Neutrophil (primary cell): ENCODE measurements at regions not wholly inside any gene's neighbourhood (a gene's known extent, or its start where the extent isn't known, plus 50 kb on each side); places are given as distances from the start of the nearest gene placed in this dataset.
"Not testable (repeated sequence)": the region's sequence is repeated elsewhere in the genome, so short reads cannot be mapped to it uniquely, and the experiment has no call there.

ENCODE experiments used
- H3K27ac ChIP-seq: fragments of 200-600 bp; sonication (generic); 2 replicates; pipeline ENCODE4 v1.5.1; 2016; ENCODE audit warnings: mild to moderate bottlenecking, moderate library complexity
- H3K27me3 ChIP-seq: fragments of 200-600 bp; sonication (generic); 2 replicates; pipeline ENCODE4 v1.6.0; 2016; ENCODE audit warnings: mild to moderate bottlenecking
- H3K36me3 ChIP-seq: fragments of 200-600 bp; sonication (generic); 2 replicates; pipeline ENCODE4 v1.5.1; 2017
- H3K4me1 ChIP-seq, 2 experiments: fragments of 200-600 bp in 1 of 2; sonication (generic) in 1 of 2; 1 replicate in 1 of 2; 2 replicates in 1 of 2; pipeline versions ENCODE4 v1.5.1 to v1.6.1; 2013 to 2016; ENCODE audit warnings: low read depth in 1 of 2, low read length in 1 of 2, mild to moderate bottlenecking in 1 of 2, moderate library complexity in 1 of 2; ENCODE audit not compliant: control insufficient read depth in 1 of 2, insufficient read depth in 1 of 2
- H3K4me3 ChIP-seq, 2 experiments: fragments of 200-600 bp in 1 of 2; sonication (generic) in 1 of 2; 1 replicate in 1 of 2; 2 replicates in 1 of 2; pipeline ENCODE4 v1.5.1; 2013 to 2016; ENCODE audit warnings: low read depth in 1 of 2, low read length in 1 of 2, mild to moderate bottlenecking in 1 of 2, moderate library complexity in 1 of 2
- H3K9me3 ChIP-seq: fragments of 200-600 bp; sonication (generic); 2 replicates; pipeline ENCODE4 v1.5.1; 2016
- TF ChIP-seq, protein P1 (sequence below): fragments of 200-600 bp; sonication (generic); IDR thresholded peaks from 2 replicates; pipeline ENCODE4 v1.5.1; 2016; ENCODE audit warnings: antibody characterized with exemption

DNA sequence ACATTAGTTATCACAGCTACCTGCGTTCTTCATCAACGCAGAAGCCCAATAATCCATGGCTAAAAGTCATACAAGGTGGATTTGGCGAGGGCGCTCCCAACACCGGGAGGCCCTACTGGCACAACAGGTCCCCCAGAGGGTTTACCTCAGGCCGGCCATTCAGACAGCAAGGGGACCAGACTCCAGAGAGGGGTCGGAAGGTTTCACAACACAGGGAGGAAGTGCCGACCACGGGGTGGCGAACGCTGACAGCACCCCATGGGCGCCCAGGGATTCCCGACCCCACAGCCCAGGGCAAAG, 1515.9 kb upstream of the DEFB115 start:
- Histone ChIP-seq H3K4me3 (no peak overlapping the region), H3K27me3 (peaks cover 6% of the 10 kb centered on the region), H3K9me3 (peaks cover 14% of the 10 kb centered on the region), H3K36me3 (no peaks in the 10 kb centered on the region), H3K27ac (no peak overlapping the region), H3K4me1 (no peaks in the 10 kb centered on the region)
- TF ChIP-seq, protein P1, sequence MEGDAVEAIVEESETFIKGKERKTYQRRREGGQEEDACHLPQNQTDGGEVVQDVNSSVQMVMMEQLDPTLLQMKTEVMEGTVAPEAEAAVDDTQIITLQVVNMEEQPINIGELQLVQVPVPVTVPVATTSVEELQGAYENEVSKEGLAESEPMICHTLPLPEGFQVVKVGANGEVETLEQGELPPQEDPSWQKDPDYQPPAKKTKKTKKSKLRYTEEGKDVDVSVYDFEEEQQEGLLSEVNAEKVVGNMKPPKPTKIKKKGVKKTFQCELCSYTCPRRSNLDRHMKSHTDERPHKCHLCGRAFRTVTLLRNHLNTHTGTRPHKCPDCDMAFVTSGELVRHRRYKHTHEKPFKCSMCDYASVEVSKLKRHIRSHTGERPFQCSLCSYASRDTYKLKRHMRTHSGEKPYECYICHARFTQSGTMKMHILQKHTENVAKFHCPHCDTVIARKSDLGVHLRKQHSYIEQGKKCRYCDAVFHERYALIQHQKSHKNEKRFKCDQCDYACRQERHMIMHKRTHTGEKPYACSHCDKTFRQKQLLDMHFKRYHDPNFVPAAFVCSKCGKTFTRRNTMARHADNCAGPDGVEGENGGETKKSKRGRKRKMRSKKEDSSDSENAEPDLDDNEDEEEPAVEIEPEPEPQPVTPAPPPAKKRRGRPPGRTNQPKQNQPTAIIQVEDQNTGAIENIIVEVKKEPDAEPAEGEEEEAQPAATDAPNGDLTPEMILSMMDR = no peak

DNA sequence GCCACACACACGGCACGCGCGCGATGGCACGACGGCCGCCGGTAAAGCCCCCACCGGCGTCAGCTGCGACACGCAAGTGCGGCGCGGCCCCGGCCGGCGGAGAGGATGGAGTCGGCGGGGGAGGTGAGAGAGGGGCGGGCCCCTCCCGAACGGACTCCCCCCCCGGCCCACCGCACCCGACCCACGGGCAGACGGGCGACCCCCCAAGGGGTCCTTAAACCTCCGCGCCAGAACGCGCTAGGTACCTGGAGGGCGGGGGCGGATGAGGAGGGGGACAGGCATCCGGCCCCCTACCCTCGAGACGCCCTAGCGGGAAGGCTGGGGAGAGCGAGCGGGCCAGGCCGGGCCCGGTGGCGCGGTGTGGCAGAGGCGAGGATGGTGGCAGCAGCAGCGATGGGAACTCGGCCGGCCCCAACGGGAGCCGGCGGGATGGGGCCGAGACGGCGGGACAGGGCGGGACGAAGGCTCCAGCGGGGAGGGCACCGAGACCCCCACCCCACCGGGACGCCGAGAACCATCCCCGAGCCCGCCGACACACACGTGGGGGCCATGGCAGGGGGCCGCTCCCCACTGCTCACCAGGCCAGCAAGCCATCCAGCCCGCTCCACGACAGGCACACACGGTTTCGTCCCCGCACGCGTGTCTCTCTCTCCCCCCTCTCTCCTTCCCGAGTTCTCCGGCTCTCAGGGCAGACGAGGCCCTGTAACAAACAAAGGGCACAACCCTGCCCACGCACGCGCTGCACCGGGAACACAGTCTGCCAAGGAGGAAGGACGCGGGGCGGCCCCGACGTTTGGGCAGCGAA, 1515.4 kb upstream of the DEFB115 start:
- Histone ChIP-seq H3K4me3 (no peak overlapping the region), H3K4me1 (no peaks in the 10 kb centered on the region), H3K36me3 (no peaks in the 10 kb centered on the region), H3K27me3 (peaks cover 6% of the 10 kb centered on the region), H3K27ac (no peak overlapping the region), H3K9me3 (peaks cover 14% of the 10 kb centered on the region)
- TF ChIP-seq, protein P1 = no peak

- Histone ChIP-seq H3K4me1 (no peaks in the 10 kb centered on the region), H3K27me3 (peaks cover 6% of the 10 kb centered on the region), H3K4me3 (no peak overlapping the region), H3K27ac (no peak overlapping the region), H3K9me3 (peaks cover 14% of the 10 kb centered on the region), H3K36me3 (no peaks in the 10 kb centered on the region)
- TF ChIP-seq, protein P1 = no peak
Measured at GRCh38 chr20:29742699-29743100, 1514.8 kb upstream of the DEFB115 start.

- Histone ChIP-seq H3K27me3 (peaks cover 6% of the 10 kb centered on the region), H3K4me1 (no peaks in the 10 kb centered on the region), H3K9me3 (peaks cover 14% of the 10 kb centered on the region), H3K27ac (no peak overlapping the region), H3K36me3 (no peaks in the 10 kb centered on the region), H3K4me3 (no peak overlapping the region)
- TF ChIP-seq, protein P1 = no peak
Measured at GRCh38 chr20:29743101-29743931, 1514.1 kb upstream of the DEFB115 start.

- Histone ChIP-seq H3K27ac (no peak overlapping the region), H3K9me3 (peaks cover 14% of the 10 kb centered on the region), H3K27me3 (peaks cover 6% of the 10 kb centered on the region), H3K4me1 (no peaks in the 10 kb centered on the region), H3K4me3 (no peak overlapping the region), H3K36me3 (no peaks in the 10 kb centered on the region)
- TF ChIP-seq, protein P1 = no peak
Measured at GRCh38 chr20:29744071-29744470, 1513.4 kb upstream of the DEFB115 start.

GRCh38 chr20:29745534-29746245, 1511.8 kb upstream of the DEFB115 start:
- H3K27ac ChIP-seq, H3K36me3 ChIP-seq, H3K27me3 ChIP-seq, H3K4me1 ChIP-seq, H3K4me3 ChIP-seq: not testable (repeated sequence)
- H3K9me3 ChIP-seq = peaks cover 14% of the 10 kb centered on the region
